ENCODE measurements at regions not wholly inside any gene's neighbourhood (a gene's known extent, or its start where the extent isn't known, plus 50 kb on each side); places are given as distances from the start of the nearest gene placed in this dataset.
A peak's percentile ranks its signal among the peaks of the same experiment; 100 is the strongest.

DNA sequence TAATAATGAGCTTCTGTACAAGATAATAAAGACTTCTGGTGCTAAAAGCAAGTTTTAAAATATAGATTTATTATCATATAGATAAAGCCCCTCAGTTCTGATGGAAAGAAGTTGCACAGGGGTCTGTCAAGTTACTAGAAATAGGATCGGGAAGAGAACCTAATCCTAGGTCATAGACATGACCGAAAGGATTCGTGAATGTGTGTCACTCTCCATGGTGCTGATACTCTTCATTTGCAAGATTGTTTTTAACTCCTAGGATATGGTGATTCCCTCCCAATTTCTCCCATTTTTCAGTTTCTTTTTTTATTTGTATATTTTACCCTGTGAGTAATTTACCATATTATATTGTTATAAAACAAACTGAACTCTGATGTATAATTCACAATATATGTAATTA is 58.9 kb upstream of the CTNNA2 start:
- no peak for DNase-seq

DNA sequence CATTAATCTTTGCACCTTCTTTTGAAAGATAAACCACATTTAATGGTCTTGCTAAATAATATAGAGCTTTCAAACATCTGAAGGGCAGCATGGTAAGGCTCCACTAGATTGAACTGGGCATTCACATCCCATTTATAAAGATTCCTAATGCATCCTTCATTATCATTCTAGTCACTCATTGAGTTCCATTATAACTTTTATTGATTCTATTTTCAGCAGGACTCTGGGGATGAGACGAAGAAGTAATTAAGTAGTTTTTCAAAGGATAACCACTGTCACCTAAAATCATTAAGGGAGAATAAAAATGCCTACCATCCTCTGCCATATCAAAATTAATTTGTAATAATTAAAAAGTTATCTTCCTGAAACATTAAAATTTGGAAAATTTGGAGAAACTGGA is 60.2 kb upstream of the CTNNA2 start:
- no peak for DNase-seq

DNA sequence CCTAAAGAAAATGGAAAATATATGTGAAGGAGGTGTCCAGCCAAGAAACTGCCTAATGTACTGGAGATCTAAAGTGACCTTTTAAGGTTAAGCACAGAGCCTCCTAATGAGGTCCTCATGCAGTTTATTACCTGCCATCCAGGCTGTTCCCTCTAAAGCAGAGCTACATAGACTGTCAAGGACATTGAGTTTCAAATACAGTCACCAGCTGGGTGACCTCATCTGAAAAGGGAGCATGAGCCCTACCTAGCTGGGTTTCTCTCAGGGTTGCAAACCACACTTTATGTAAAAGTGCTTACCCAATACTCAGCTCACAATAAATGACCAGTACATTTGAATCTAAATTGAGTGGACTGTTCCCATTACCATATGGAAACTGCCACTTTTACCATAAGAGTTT is 65.4 kb upstream of the CTNNA2 start:
- no peak for DNase-seq

DNA sequence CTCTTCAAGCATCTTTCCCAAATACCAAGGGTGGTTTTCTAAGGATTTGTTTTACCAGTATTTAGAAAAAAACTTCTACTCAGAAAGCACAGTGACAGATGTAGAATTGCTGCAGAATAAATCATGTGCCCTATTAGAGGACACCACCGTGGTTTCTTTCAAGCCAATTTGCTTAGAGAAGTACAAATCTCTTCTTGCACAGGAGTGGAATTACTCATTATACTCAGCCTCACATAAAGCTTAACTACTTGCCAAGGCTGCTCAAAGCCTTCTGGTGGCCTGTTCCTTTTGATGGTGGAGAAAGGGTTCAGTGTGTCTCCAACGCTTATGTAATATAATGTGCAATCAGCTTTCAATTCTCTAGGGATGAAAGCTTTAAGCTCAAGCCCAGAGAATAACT is 66.5 kb upstream of the CTNNA2 start:
- DNase-seq, result no peak

DNA sequence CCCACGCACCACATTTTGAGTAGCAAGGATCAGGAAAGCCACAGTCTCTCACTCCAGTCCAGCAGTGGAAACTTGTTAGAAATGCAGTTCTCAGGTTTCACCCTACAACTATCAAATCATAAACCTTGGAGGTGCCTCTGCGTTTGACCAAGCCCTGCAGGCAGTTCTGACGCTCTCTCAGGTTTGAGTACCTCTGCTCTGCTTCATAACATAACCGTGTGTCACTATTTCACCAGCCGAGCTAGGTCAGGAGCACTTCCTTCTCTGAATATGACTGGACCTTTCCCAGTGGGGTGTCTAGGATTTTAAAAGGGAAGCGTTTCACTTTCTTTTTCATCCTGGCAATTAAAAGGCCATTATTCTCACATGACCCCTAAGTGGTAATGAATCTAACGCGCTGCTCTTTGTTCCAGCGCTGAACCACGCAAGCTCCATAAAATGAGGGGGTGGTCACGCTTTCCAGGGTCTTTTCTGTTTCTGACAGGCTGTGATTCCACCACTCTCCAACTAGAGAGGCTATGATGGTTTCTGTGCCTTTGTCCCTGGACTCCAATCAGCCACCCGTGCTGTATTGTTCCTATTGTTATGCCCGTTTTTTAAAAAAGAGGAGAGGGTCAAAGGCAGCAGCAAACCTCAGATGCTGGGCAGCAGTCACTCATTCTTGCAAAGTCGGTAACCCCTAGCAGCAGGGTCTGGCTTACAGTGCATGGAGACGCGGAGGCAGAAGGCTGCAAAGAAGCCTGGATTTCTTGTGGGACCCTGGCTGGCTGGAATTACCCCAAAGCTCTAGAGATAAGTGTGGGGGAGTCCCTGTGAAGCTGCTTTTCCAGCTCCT is 75.2 kb upstream of the CTNNA2 start:
- DNase-seq, result peak in 2 of 3 experiments; percentile 46 to 51

DNA sequence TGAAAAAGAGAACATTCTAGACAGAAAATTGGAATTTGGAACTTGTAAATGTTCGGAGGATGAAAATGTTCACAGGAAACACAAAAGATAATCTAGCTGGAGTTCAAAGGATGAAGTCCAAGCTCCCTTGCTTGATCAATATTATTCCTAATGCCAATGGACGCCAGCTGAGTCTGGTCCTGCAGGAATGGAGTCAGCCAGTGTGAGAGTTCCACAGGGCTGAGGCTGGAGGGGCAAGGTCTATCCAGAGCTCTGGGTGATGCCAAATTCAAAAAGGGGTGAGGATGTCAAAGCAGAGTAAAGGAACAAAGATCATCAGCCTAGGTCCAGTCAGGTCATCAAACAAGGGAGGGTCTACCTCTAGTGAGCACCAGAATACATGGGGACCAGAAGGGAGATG is 78.5 kb upstream of the CTNNA2 start:
- DNase-seq, result no peak

DNA sequence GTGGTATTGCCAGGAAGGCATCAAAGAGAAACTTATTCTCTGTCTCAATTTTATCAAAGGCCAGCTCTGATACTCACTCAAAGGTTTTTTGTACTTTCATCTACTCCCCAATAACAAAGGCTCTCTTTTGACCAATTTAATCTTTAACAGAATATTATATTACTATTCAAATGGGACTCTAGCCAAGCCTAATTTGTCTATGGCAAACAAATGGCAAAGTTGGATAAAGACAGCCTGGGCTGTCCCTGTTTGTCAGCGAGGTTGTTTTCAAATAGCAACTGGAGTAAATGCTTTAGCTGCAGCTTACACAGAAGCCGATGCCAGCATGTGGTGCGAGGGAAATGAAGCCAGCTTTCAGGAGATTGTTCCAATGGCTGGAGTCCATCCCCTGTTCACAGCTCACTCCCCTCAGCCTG is 80.1 kb upstream of the CTNNA2 start:
- DNase-seq, result no peak

DNA sequence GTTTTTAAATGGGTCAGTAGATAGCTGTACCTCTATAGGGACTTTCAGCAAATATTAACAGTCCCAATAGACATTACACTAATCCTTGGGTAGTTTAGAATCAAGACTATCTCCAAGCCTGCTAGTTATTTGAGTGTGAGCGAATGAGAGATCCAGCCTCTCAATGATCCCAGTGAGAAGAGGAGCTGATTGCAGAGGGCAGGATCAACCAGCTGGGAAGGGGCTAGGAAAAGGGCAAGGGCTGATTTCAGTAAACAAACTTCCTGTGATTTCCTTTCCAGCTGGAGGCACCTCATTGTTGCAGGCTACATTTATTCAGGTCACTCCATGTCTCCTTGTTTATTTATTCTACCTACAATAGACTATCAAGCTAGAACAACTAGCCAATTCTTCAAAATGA is 84.1 kb upstream of the CTNNA2 start:
- DNase-seq, result peak in 1 of 3 experiments; percentile 2

DNA sequence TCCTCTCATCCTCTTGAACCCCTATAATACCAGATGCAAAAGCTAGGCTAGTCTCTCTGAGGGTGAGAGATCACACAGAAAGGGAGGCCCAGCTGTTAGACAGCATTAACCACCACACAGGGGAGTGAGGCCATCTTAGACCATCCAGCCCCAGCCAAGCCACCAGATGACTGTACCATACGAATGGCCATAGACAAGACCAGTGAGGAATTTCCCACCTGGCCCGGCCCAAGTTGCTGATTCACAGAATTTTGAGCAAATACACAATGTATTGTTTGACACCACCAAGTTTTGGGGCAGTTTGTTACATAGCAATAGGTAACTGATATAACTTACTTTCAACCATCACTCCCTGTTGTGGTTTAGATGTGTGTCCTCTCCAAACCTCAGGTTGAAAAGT is 98.2 kb upstream of the CTNNA2 start:
- DNase-seq, result no peak

DNA sequence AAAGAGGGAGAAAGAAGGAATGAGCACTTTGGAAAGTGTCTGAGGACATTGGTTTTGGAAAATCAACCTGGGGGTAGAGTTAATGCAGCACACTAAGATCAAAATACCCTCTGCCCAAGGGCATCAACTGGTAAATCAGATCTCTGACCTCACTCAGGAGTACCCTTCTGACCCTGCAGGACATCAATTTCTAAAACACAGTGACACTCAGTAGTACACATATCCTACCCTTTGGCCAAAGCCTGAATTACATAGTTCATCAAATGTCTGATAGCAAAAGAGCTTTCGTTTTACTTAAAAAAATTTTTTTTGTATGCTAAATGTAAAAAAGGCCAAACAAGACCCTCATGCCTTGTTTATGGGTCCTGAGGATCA is 118.4 kb upstream of the CTNNA2 start:
- no peak for DNase-seq

DNA sequence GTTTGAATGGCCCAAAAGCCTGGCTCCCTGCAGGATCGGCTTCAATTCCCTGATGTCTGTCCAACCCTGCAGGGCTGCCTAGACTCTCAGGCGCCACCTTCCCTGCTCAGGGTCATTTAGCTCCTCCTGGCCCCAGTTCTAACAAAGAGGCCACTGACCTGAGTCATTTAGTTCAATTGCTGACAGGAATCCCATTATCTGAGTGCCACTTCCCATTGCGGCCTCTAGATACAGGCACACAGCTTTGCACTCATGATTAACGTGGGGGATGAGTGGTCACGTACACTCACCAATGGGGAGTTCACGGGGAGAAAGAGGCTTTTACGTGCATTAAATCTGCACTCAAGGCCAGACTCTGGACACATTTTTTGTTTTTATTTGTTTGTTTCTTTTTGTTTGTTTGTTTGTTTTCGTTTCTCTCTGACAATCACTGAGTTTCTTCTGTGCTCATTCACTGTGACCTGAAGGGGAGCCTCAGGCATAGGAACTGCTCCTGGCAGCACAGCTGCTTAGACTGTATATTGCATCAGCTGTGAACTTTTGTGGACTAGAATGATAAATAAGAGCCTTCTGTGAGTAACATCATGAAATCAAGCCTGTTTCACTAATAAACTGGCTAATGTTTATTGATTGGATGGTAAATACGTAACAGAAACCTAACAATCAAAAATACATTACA is 118.9 kb upstream of the CTNNA2 start:
- DNase-seq, result peak; percentile 7 to 66 (median 10)

DNA sequence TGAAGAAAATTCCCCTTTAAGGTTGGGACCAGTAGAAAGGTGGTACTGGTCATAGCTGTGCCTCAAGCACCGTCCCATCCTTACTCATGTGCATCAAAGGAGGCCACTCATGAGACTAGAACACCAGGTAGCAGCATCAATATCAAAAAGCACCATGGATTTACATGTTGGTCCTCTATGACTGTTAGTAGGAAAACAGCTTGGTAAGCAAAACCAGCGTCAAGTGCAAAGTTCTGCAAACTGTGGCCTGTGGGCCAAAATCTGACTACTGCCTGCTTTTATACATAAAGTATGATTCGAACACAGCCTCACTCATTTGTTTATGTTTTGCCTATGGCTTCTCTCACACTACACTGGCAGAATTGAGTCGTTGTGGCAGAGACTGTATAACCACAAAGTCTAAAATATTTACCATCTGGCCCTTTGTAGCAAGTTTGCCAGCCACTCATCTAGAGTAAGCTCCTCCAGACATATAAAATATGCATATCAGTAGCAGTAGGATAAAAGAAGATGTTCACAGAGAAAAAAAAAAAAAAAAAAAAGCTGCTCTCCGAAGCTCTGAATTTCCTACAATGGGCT is 119.7 kb upstream of the CTNNA2 start:
- DNase-seq, result no peak

DNA sequence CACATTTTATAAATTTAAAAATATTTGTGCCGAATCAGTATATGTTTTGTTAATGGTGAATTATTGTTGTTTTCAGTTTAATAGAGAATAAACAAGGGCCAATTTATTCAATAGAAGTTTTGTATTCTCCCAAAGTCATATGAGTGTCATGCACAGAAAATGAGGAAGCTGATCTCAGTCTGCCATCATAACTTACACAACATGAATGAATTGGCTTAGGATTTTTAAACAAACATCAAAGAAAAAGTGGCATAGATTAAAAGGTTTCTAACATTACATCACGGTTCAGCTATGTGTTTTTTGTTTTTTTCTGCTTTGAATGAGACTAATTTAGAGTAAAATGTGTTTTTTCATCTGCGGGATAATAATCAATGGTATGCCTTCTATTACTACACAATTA is 123.4 kb upstream of the CTNNA2 start:
- no peak for DNase-seq

DNA sequence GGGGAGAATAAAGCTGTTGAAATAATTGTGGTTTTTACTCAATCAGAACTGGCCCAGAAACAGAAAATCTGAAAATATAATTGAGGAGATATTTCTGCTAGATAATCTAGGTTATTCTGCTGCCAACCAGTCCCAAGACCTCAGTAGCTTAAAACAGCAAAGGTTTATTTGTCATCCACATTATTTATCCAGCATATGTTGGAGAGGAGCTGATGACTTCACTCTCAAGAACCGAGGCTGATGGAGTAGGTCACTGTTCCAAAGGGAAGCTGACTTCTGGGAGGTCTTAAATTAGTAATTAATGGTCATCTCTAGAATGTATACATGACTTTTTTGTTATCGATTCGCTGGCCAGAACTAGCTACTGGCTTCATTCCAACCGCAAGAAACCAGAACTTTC is 124.8 kb upstream of the CTNNA2 start:
- no peak for DNase-seq

DNA sequence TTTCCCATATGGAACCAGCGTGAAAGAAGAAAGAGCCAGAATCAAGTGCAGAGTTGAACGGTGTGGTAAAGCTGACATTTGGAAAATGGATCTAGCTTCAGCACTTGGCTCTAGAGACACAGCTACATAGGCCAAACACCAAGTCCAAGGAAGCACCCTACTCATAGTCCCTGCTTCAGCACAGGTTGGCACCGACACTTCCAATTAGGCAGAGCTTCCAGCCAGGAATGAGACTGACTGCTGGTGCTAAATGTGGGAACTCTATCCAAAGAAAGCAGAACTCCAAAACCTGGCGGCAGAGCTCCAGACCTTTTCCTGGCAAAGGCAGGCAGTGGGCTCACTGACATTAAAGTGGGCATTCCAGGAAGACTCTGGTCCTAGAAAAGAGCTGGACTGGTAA is 125.4 kb upstream of the CTNNA2 start:
- no peak for DNase-seq

DNA sequence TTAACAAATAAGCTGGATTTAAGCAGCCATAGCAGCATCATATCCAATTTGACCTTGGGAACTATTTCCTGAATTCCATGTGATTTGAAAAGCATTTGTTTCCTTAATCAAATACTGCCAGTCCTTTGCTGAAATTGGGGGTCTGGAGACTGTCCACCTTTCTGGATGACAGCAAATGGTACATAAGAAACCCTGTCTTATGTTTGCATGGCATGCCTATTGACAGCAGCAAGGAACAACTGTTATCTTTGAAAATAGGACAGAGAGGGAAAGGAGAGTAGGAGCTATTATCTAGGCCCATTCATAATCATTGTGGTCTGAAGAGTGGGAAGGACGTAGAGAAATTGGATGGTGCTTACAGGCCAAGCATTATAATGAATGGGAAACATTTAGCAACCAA is 129.2 kb upstream of the CTNNA2 start:
- no peak for DNase-seq

DNA sequence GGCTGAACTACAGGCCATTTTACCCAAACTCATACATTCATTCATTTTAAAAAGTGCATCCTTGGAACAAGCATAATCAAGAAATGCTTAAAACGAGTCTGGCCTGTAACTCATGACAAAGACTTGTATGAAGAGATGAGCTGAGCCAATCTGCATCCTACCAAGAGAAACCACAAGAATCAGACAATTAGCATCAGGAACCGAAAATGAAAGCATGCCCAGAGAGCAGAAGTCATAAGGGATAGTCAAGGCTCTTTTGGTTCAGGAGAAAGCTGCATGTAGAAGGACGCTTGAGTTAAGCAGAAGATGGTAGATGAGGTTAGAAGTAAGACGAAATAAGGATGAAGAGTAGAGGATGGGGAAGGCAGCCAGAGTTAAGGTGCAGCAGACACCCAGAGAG is 137.0 kb upstream of the CTNNA2 start:
- no peak for DNase-seq

DNA sequence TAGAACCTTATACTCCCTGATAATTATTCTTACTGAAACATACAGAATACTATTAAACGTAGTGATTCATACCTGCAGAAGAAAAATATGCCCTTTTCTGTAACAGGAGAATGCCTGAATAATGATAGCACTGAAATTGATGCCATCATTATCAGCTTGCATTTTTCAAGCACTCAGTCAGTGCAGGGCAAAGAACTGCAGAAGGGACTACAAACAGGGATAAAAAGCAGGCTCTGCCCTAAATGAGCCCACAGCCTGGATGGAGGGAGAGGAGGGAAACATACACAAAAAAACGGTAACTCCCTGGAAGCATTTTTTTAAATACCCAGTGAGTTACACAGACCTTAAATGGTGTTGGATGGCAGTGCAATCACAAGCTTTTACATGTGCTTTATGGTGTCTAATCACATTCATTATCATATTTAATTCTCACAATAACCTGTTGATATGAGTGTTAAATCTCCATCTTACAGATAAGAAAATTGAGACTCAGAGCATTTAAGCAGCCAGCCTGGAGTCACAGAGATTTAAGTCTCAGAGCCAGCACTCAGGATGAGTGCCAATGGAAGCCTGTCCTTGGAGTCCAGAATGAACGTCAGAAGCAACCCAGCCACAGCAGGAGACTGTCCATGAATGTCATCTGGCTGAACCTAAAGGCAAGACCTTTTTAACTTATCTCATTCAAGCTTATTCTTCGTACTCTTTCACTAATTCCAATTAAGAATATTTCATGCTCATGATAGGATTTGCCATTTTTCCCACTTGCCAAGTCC is 139.3 kb upstream of the CTNNA2 start:
- no peak for DNase-seq

DNA sequence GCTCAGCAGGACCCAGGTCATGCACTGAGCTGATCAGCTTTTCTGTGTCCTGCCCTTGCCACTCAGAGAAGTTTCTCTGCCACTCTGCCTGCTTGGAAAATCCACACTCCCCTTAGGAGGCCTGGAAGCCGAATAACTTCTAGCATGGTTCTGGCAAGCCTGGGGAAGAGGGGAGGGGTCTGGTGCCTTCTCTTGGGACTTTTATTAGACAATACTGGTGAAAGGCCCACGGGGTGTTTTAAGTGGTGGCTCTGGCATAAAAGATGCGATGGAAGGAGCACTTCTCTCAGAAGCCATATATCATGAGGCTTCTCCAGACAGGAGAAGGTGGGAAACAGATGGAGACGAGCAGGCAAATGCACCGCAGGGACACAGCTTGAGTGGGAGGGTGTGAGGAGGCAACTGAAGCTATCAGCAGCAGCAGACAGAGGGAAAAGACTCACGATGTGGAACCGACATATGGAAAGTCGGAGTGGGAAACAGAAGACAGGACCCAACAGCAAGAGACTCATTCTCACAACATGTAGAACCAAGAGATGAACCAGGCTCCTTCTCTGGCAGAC is 141.8 kb upstream of the CTNNA2 start:
- DNase-seq, result peak in 1 of 3 experiments; percentile 1

DNA sequence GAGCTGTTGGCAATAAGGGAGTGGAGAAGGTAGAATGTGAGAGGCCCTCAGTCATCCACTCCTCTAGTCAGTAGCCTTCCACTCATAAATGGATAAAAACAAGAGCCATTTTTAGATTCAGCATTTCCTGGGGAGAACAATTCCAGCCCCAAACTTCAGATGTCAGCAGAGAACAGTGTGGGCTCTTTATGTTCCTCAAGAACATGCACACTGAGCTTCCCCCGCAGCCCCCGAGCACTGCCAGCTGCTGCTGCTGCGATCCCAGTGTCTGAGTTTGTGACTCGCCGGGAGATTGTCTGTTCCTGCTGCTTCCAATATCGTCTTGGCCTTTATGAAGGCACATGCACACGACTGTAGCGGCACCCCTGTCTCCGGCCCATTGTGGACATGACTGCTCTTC is 143.7 kb upstream of the CTNNA2 start:
- no peak for DNase-seq

DNA sequence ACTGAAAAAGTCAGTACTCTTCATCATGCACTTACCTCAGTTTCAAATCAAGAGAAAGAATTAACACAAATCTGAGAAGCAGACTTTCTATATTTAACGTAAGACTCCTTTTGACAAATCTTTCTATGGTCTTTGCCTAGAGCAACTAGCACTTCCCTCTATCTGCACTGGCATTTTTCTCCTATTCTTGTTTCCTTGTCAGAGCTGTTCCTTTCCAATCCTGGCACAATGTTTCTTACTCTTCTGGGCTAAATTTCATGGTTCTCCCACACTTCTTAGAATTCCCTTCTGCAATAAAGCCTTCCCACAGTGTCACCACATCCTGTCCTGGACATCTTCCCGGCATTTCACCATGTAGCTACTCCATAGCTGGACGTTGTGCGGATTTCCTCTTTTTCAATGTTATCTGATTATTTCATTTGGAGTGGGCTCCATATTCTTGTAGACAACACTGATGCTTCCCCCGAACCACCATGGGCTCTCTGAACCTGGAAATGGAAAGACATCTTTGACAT is 144.7 kb upstream of the CTNNA2 start:
- DNase-seq, result no peak

DNA sequence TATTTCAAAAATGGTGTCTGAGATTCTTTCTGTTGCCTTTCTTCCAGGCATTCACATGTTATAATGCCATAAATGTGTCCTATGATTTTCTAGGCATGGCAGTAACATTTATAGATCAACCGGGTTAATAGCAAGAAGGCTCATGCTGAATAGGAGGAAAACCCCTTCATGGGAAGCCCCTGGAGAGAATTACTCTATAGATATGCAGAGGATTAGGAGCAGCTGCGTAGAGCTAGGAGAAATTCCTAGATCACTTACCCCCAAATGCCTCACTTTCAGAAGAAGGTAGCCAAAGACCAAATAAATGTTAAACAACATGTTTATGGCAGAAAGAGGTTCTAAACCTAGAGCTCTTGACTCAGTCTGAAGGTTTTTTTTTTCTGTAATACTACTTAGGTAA is 153.4 kb upstream of the CTNNA2 start:
- no peak for DNase-seq

DNA sequence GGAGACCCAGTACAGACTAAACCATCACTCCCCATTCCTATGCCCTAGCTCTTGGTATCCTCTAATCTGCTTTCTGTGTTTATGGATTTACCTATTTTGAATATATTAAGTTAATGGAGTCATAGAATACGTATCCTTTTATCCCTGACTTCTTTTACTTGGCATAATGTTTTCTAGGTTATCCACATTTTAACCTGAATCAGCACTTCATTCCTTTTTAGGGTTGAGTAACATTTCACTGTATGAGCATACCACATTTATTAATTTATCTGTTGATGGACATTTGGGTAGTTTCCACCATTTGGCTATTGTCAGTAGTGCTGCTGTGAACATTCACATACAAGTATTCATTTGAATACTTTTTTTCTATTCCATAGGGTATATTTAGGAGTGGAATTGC is 157.3 kb upstream of the CTNNA2 start:
- no peak for DNase-seq

Data from NCI-H1417 (cell line).